MM.1S (cell line): ENCODE measurements at regions not wholly inside any gene's neighbourhood (a gene's known extent, or its start where the extent isn't known, plus 50 kb on each side); places are given as distances from the start of the nearest gene placed in this dataset.

Experiments
- DNase-seq: peaks from one replicate; pipeline ENCODE4 v3.0.0-alpha.2; 2015
- H2AFZ ChIP-seq: fragments of 300-600 bp; sonication (generic); 2 replicates; pipeline ENCODE4 v1.6.0; 2016; ENCODE audit warnings: antibody characterized with exemption, low read length
- H3F3A ChIP-seq: fragments of 300-600 bp; sonication (generic); 2 replicates; pipeline ENCODE4 v1.6.1; 2016; ENCODE audit warnings: mild to moderate bottlenecking, antibody characterized with exemption, low read length, moderate library complexity, mixed read lengths; ENCODE audit not compliant: insufficient read depth
- H3K27ac ChIP-seq: fragments of 300-600 bp; sonication (generic); 2 replicates; pipeline ENCODE4 v1.5.1; 2016; ENCODE audit warnings: mild to moderate bottlenecking, low read length
- H3K27me3 ChIP-seq: fragments of 300-600 bp; sonication (generic); replicated peaks from 2 replicates; pipeline ENCODE4 v1.6.0; 2016; ENCODE audit warnings: low read length; ENCODE audit not compliant: insufficient read depth
- H3K36me3 ChIP-seq: fragments of 300-600 bp; sonication (generic); replicated peaks from 2 replicates; pipeline ENCODE4 v1.6.1; 2016; ENCODE audit warnings: mild to moderate bottlenecking, low read length, mixed read lengths; ENCODE audit not compliant: insufficient read depth
- H3K4me1 ChIP-seq: fragments of 300-600 bp; sonication (generic); 2 replicates; pipeline ENCODE4 v1.6.1; 2016; ENCODE audit warnings: low read length, mixed read lengths
- H3K4me2 ChIP-seq: fragments of 300-600 bp; sonication (generic); 2 replicates; pipeline ENCODE4 v1.6.0; 2016; ENCODE audit warnings: low read depth, low read length
- H3K4me3 ChIP-seq: fragments of 300-600 bp; sonication (generic); 2 replicates; pipeline ENCODE4 v1.5.1; 2016; ENCODE audit warnings: low read length, mixed read lengths
- H3K79me2 ChIP-seq: fragments of 300-600 bp; sonication (generic); 2 replicates; pipeline ENCODE4 v1.6.1; 2016; ENCODE audit warnings: mixed run types, low read length, mixed read lengths
- H3K9ac ChIP-seq: fragments of 300-600 bp; sonication (generic); 2 replicates; pipeline ENCODE4 v1.6.1; 2016; ENCODE audit warnings: low read length, mixed read lengths
- H3K9me2 ChIP-seq: fragments of 300-600 bp; sonication (generic); replicated peaks from 2 replicates; pipeline ENCODE4 v1.6.1; 2016; ENCODE audit warnings: mild to moderate bottlenecking, low read length, mixed read lengths; ENCODE audit not compliant: insufficient read depth
- H3K9me3 ChIP-seq: fragments of 300-600 bp; sonication (generic); replicated peaks from 2 replicates; pipeline ENCODE4 v1.6.1; 2016; ENCODE audit warnings: mild to moderate bottlenecking, low read length, mixed read lengths; ENCODE audit not compliant: insufficient read depth
- H4K20me1 ChIP-seq: fragments of 300-600 bp; sonication (generic); 2 replicates; pipeline ENCODE4 v1.6.1; 2016; ENCODE audit warnings: mild to moderate bottlenecking, low read length, moderate library complexity, mixed read lengths; ENCODE audit not compliant: insufficient read depth
- EZH2 ChIP-seq: fragments of 300-600 bp; sonication (generic); optimal IDR thresholded peaks from 2 replicates; pipeline ENCODE3; 2017; ENCODE audit warnings: low read depth, mild to moderate bottlenecking, antibody characterized with exemption, low read length, mixed read lengths
- EZH2phosphoT487 ChIP-seq: fragments of 300-600 bp; sonication (generic); IDR thresholded peaks from 2 replicates; pipeline ENCODE4 v1.6.1; 2018; ENCODE audit warnings: antibody characterized with exemption, low read length
- TF ChIP-seq, protein P1 (sequence below): fragments of 300-600 bp; sonication (generic); IDR thresholded peaks from 2 replicates; pipeline ENCODE4 v1.5.1; 2016; ENCODE audit warnings: antibody characterized with exemption, low read length, mixed read lengths

- Histone ChIP-seq H3K9me3 (no peaks in the 10 kb centered on the region), H4K20me1 (no peaks in the 10 kb centered on the region), H2AFZ (no peak overlapping the region), H3K4me2 (no peak overlapping the region), H3K27me3 (no peaks in the 10 kb centered on the region), H3F3A (no peaks in the 10 kb centered on the region), H3K9ac (no peak overlapping the region), H3K9me2 (no peaks in the 10 kb centered on the region), H3K27ac (no peak overlapping the region), H3K36me3 (no peaks in the 10 kb centered on the region), H3K79me2 (no peaks in the 10 kb centered on the region), H3K4me3 (no peak overlapping the region), H3K4me1 (no peaks in the 10 kb centered on the region)
- no peak for DNase-seq
- TF ChIP-seq EZH2 (no peak), EZH2phosphoT487 (no peak)
- TF ChIP-seq, protein P1, sequence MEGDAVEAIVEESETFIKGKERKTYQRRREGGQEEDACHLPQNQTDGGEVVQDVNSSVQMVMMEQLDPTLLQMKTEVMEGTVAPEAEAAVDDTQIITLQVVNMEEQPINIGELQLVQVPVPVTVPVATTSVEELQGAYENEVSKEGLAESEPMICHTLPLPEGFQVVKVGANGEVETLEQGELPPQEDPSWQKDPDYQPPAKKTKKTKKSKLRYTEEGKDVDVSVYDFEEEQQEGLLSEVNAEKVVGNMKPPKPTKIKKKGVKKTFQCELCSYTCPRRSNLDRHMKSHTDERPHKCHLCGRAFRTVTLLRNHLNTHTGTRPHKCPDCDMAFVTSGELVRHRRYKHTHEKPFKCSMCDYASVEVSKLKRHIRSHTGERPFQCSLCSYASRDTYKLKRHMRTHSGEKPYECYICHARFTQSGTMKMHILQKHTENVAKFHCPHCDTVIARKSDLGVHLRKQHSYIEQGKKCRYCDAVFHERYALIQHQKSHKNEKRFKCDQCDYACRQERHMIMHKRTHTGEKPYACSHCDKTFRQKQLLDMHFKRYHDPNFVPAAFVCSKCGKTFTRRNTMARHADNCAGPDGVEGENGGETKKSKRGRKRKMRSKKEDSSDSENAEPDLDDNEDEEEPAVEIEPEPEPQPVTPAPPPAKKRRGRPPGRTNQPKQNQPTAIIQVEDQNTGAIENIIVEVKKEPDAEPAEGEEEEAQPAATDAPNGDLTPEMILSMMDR, result no peak
Observed at GRCh38 chr12:74619084-74619483, 81.4 kb downstream of the ATXN7L3B start.

DNA sequence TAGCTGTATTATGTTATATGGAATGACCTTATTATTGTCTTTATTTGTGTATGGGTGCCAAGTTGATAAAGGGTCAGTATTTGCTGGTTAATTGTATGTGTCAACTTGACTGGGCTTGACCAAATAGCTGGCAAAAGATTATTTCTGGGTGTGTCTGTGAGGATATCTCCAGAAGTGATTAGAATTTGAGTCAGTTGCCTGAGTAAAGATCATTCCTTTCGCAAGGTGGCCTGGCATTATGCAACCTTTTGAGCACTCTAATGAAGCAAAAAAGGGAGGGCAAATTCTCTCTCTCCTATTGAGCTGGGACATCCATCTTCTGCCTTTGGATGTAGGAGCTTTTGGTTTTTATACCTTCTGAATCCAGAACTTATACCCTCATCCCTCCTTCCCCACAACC, 82.2 kb downstream of the ATXN7L3B start:
- Histone ChIP-seq H3K4me3 (no peak overlapping the region), H3K9ac (no peak overlapping the region), H3K9me2 (no peaks in the 10 kb centered on the region), H3K27ac (no peak overlapping the region), H4K20me1 (no peaks in the 10 kb centered on the region), H3K79me2 (no peaks in the 10 kb centered on the region), H3K27me3 (no peaks in the 10 kb centered on the region), H3F3A (no peaks in the 10 kb centered on the region), H3K9me3 (no peaks in the 10 kb centered on the region), H3K4me1 (no peaks in the 10 kb centered on the region), H3K36me3 (no peaks in the 10 kb centered on the region), H3K4me2 (no peak overlapping the region), H2AFZ (no peak overlapping the region)
- DNase-seq, result no peak
- TF ChIP-seq, protein P1, result no peak
- no peak for TF ChIP-seq EZH2phosphoT487
- TF ChIP-seq EZH2, result no peak

- no peaks in the 10 kb centered on the region for H3K27me3 ChIP-seq
- H3K79me2 ChIP-seq, result no peaks in the 10 kb centered on the region
- H2AFZ ChIP-seq, result no peak overlapping the region
- H3K9ac ChIP-seq, result no peak overlapping the region
- no peaks in the 10 kb centered on the region for H4K20me1 ChIP-seq
- H3K36me3 ChIP-seq, result no peaks in the 10 kb centered on the region
- H3K4me1 ChIP-seq, result peaks cover 3% of the 10 kb centered on the region
- H3K27ac ChIP-seq, result no peak overlapping the region
- H3F3A ChIP-seq, result no peaks in the 10 kb centered on the region
- no peaks in the 10 kb centered on the region for H3K9me3 ChIP-seq
- H3K4me2 ChIP-seq, result no peak overlapping the region
- no peak overlapping the region for H3K4me3 ChIP-seq
- no peaks in the 10 kb centered on the region for H3K9me2 ChIP-seq
- TF ChIP-seq EZH2phosphoT487, result no peak
- TF ChIP-seq, protein P1, result no peak
- DNase-seq, result no peak
Observed at GRCh38 chr12:74620921-74621320, 83.3 kb downstream of the ATXN7L3B start.
